DMS 273 (cell line): ENCODE measurements at regions not wholly inside any gene's neighbourhood (a gene's known extent, or its start where the extent isn't known, plus 50 kb on each side); places are given as distances from the start of the nearest gene placed in this dataset.
"Not testable (repeated sequence)": the region's sequence is repeated elsewhere in the genome, so short reads cannot be mapped to it uniquely, and the experiment has no call there.

Source experiments
- DNase-seq: peaks from one replicate; lab custom pipeline; 2025; ENCODE audit not compliant: unreplicated experiment; lab: John Stamatoyannopoulos, UW

GRCh38 chr14:28382444-28383190, 384.0 kb upstream of the FOXG1 start:
- no peak for DNase-seq

GRCh38 chr14:28398506-28398905, 368.1 kb upstream of the FOXG1 start:
- DNase-seq = no peak

- DNase-seq = not testable (repeated sequence)
These were observed 364.9 kb upstream of the FOXG1 start for GRCh38 chr14:28401705-28402104.

GRCh38 chr14:28406196-28406595, 360.4 kb upstream of the FOXG1 start:
- DNase-seq = no peak

- DNase-seq = no peak
These were observed 359.4 kb upstream of the FOXG1 start for GRCh38 chr14:28407031-28407825.

GRCh38 chr14:28407996-28408395, 358.6 kb upstream of the FOXG1 start:
- DNase-seq = no peak

GRCh38 chr14:28412077-28412476, 354.5 kb upstream of the FOXG1 start:
- no peak for DNase-seq

GRCh38 chr14:28426960-28427359, 339.6 kb upstream of the FOXG1 start:
- no peak for DNase-seq

- no peak for DNase-seq
These were observed 329.8 kb upstream of the FOXG1 start for GRCh38 chr14:28436821-28437220.

GRCh38 chr14:28461389-28461788, 305.2 kb upstream of the FOXG1 start:
- DNase-seq = no peak

- no peak for DNase-seq
These were observed 299.0 kb upstream of the FOXG1 start for GRCh38 chr14:28467611-28468010.

- DNase-seq = no peak
These were observed 298.1 kb upstream of the FOXG1 start for GRCh38 chr14:28468191-28469151.

GRCh38 chr14:28482251-28483040, 284.1 kb upstream of the FOXG1 start:
- no peak for DNase-seq

- DNase-seq = no peak
These were observed 283.1 kb upstream of the FOXG1 start for GRCh38 chr14:28483506-28483905.

GRCh38 chr14:28488684-28489083, 277.9 kb upstream of the FOXG1 start:
- DNase-seq = no peak

GRCh38 chr14:28493516-28493915, 273.1 kb upstream of the FOXG1 start:
- no peak for DNase-seq

GRCh38 chr14:28494196-28494595, 272.4 kb upstream of the FOXG1 start:
- DNase-seq = no peak

- no peak for DNase-seq
These were observed 270.2 kb upstream of the FOXG1 start for GRCh38 chr14:28496364-28496763.

- DNase-seq = no peak
These were observed 264.1 kb upstream of the FOXG1 start for GRCh38 chr14:28502517-28502916.

GRCh38 chr14:28515571-28515970, 251.0 kb upstream of the FOXG1 start:
- no peak for DNase-seq
